Coronary artery (tissue), 2 donors: ENCODE measurements at regions not wholly inside any gene's neighbourhood (a gene's known extent, or its start where the extent isn't known, plus 50 kb on each side); places are given as distances from the start of the nearest gene placed in this dataset.

Source experiments
- DNase-seq: peaks from one replicate; pipeline ENCODE4 v3.0.0-alpha.2; 2017; ENCODE audit warnings: low spot score
- H3K27ac ChIP-seq, 2 donors: fragments of 200-600 bp; sonication (generic); one replicate each; pipeline ENCODE4 v1.5.1; 2016 to 2019
- H3K4me3 ChIP-seq: fragments of 200-600 bp; sonication (generic); 2 replicates; pipeline ENCODE4 v1.5.1; 2016; ENCODE audit warnings: mild to moderate bottlenecking, moderate library complexity
- TF ChIP-seq, protein P1 (sequence below): fragments of 200-600 bp; sonication (generic); IDR thresholded peaks from one replicate; pipeline ENCODE4 v1.5.1; 2019; ENCODE audit warnings: antibody characterized with exemption

DNA sequence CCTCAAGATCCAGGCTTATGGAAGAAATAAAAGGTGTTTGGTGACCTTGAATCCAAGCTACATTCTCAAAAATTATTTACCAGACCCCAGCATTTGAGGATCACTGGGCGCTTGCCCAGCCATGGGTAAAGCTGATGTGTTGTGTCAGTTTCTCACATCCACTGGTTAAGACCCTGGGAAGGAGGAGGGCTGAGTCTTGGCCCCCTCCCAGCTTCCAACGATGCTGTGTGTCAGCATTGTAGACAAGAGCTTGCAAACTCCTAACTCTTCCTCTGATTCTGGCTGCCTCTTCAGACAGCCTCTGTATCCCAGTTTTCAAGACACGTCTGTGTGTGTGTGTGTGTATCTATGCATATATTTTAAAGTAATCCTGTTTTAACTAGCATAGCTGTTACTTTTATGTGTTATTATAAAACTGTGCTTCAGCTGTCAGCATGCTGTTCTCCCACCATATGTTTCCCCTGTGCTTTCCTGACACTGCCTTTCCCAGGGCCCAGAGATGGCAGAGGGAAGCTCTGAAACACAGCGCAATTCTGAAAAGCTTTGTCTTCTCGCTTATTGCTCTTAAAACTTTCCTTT lies 157.3 kb upstream of the LRRN1 start:
- TF ChIP-seq, protein P1, sequence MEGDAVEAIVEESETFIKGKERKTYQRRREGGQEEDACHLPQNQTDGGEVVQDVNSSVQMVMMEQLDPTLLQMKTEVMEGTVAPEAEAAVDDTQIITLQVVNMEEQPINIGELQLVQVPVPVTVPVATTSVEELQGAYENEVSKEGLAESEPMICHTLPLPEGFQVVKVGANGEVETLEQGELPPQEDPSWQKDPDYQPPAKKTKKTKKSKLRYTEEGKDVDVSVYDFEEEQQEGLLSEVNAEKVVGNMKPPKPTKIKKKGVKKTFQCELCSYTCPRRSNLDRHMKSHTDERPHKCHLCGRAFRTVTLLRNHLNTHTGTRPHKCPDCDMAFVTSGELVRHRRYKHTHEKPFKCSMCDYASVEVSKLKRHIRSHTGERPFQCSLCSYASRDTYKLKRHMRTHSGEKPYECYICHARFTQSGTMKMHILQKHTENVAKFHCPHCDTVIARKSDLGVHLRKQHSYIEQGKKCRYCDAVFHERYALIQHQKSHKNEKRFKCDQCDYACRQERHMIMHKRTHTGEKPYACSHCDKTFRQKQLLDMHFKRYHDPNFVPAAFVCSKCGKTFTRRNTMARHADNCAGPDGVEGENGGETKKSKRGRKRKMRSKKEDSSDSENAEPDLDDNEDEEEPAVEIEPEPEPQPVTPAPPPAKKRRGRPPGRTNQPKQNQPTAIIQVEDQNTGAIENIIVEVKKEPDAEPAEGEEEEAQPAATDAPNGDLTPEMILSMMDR, result no peak
- no peak overlapping the region for H3K4me3 ChIP-seq
- no peak overlapping the region for H3K27ac ChIP-seq
- DNase-seq, result no peak

DNA sequence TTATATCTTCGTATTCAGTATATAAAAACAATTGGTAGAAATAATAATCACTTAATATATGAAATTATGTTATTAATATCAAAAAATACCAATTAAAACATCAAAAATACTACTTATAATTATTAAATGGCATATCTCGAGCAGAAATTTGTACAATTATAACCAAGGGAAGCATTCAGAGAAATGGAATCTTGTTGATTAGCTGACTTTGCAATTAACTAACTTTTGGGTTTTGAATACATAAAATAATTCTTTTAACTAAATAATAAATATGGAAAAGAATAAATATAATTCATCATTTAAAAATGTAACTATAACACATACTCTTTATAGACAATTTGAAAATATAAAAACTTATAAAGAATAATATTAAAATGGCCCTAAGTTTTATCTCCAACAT lies 160.2 kb upstream of the LRRN1 start:
- Histone ChIP-seq H3K4me3 (no peak overlapping the region), H3K27ac (no peak overlapping the region)
- no peak for DNase-seq
- TF ChIP-seq, protein P1, result no peak

DNA sequence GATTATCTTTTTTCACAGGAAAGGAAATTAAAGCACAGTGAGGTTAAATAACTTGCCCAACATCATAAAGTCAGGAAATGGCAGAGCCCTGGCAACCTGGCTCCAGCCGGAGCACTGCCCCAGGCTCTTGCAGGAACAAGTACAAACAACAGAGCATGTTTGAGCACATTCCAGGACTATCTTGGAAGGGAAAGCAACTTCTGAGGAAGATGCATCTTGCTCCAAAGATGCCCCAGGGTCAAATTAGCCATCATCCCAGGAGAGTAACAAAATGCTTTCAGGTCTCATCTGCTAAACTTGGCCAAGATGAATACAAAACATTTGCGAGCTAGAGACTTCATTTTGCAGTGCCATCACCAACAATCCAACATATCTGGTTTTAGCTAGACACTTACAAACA lies 162.4 kb upstream of the LRRN1 start:
- TF ChIP-seq, protein P1, result no peak

DNA sequence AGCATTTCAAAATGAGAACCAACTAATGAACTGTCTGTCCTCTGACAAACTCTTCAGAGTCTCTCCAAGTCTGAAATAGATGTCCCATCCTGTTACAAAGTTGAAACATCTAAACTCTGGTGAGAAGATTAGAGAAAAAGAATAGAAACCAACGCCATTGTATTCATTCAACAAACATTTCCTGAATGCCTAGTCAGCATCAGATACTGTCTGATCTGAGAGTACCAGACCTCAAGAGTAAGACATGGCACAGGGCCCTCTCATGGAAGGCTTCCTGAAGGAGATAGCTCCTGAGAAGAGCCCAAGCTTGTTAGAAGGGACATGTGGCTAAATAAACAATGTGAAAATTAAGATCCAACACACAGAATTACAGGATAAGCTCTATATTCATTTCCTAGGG lies 164.1 kb upstream of the LRRN1 start:
- TF ChIP-seq, protein P1, result no peak
- H3K27ac ChIP-seq, result no peak overlapping the region
- no peak overlapping the region for H3K4me3 ChIP-seq
- no peak for DNase-seq

More for the DNA sequence above, 162.4 kb upstream of the LRRN1 start:
- DNase-seq, result no peak
- Histone ChIP-seq H3K27ac (no peak overlapping the region), H3K4me3 (no peak overlapping the region)

DNA sequence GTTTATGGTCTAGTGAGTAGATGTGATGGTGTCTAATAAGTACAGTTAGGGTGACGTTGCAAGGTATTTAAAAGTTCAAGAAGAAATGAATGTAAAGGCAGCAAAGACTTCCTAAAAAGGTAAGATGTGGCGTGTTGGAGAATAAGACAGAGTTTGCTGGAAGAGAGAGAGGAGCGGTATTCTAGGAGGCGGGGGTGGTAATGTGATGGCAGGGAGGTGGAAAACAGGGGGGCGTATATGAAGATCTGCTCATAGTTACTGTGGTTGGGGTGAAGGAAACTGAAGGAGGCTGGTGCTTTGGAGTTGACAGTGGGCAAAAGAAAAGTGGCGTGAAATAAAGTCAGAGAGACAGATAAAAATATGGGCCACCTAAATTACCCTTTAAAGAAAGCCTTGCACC lies 164.9 kb upstream of the LRRN1 start:
- DNase-seq, result no peak
- Histone ChIP-seq H3K27ac (no peak overlapping the region), H3K4me3 (no peak overlapping the region)
- TF ChIP-seq, protein P1, result no peak

DNA sequence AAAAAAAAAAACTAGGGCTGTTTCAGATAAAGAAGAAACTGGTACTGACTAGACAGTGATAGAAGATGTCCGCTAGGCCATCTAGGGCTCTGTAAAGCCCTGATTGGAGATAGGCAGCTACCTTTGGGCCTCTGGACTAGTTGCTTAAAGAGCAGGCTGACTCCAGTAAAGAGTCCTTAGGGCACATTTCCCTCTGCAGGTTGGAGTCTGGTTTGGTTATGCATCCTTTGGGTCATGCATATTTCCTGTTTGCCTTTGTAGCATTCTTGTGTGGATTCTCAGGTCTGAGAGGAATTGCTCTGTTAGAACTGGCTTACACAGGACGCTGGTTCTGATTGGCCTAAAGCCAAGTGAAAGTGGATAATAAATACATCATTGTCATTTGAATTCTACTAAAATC lies 165.5 kb upstream of the LRRN1 start:
- H3K4me3 ChIP-seq, result no peak overlapping the region
- no peak overlapping the region for H3K27ac ChIP-seq
- TF ChIP-seq, protein P1, result no peak
- no peak for DNase-seq

DNA sequence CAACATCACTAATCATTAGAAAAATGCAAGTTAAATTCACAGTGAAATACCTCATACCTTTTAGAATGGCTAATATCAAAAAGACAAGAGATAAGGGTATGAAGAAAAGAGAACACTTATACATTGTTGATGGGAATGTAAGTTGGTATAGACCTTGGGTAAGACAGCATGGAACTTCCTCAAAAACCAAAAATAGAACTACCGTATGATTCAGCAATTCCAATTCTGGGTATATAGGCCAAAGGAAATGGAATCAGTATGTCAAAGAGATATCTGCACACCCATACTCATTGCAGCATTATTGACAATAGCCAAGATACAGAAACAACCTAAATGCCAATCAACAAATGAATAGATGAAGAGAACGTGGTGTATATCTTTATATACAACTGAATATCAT lies 166.8 kb upstream of the LRRN1 start:
- H3K4me3 ChIP-seq, result no peak overlapping the region
- H3K27ac ChIP-seq, result no peak overlapping the region
- TF ChIP-seq, protein P1, result no peak
- no peak for DNase-seq
